Spinal cord (tissue), 10 donors: ENCODE measurements at regions not wholly inside any gene's neighbourhood (a gene's known extent, or its start where the extent isn't known, plus 50 kb on each side); places are given as distances from the start of the nearest gene placed in this dataset. TPM values are rescaled to one million over a fixed set of nuclear protein-coding genes. Genes with fewer than 3 reads are reported as not detected.

ENCODE experiments used
- DNase-seq, 6 donors: peaks; one replicate each; pipeline versions ENCODE4 v3.0.0 to v3.0.0-alpha.2; 2013 to 2015; ENCODE audit warnings: low spot score in 6 of 6, low read depth in 4 of 6
- H3K27ac ChIP-seq: one replicate; pipeline ENCODE4 v1.5.1; 2013; ENCODE audit warnings: low read depth, low read length, control low read depth
- H3K27me3 ChIP-seq: one replicate; pipeline ENCODE4 v1.6.1; 2013; ENCODE audit warnings: low read length; ENCODE audit not compliant: control insufficient read depth, insufficient read depth
- H3K36me3 ChIP-seq: one replicate; pipeline ENCODE4 v1.6.1; 2013; ENCODE audit warnings: low read length; ENCODE audit not compliant: control insufficient read depth, insufficient read depth
- H3K4me1 ChIP-seq: one replicate; pipeline ENCODE4 v1.6.1; 2013; ENCODE audit warnings: low read length; ENCODE audit not compliant: control insufficient read depth, insufficient read depth
- H3K4me3 ChIP-seq: one replicate; pipeline ENCODE4 v1.5.1; 2013; ENCODE audit warnings: low read depth, low read length, control low read depth
- H3K9me3 ChIP-seq: one replicate; pipeline ENCODE4 v1.6.1; 2013; ENCODE audit warnings: low read length; ENCODE audit not compliant: control insufficient read depth, insufficient read depth
- WGBS: methylation state at CpG from one replicate; pipeline ENCODE4 v1.1.5; 2013; ENCODE audit warnings: missing lambda C conversion rate; ENCODE audit not compliant: insufficient coverage; 5-methylcytosine and 5-hydroxymethylcytosine counted together
- small RNA-seq: library from RNA; depleted of rRNA; stranded (forward); fragments of <200 nt; gene quantifications from one replicate; pipeline ENCODE3, GENCODE V24; 2014; ENCODE audit warnings: low replicate concordance
- donor health status: healthy.

DNA sequence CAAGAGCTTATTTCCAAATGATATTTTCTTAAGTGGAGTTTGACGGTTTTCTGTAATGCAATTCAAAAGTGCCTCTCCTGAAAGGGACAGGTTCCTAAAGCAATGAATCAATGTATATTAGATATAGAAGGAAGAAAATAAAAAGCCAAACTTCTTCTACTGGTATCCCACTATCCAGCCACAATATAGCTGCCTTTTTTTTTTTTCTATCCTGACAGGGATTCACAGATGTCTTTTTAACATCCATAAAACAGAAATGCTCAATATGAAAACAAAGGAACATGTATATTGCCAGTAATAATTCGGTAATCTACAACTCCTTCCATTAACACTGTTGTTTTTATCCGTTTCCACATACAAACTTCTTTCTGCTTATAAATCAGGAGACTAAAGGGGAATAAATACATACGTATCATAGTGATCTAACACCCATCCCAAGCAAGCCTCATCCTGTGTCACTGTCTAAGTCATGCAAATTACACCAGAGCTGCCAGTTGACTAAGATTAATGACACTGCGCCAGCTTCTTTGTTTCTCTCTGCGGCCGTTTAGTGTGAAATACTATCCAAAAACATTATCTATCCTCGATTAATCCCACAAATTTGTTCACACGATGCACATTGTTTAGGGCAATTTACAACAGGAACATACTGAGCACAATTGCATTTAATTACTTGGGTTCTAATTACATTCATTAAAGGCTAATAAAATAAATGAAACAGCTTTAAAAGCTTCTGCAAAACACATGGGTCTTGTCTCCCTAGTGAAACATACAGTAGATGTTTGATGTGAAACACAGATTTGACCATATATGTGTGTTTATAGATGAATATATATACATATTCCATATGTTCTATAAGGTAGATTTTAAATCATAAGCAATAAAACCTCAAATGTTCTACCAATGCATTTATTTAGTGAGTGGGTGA, 51.9 kb upstream of the CDIN1 start:
- WGBS = 10% methylated on average over 2 of the region's 9 CpGs
- no peaks in the 10 kb centered on the region for H3K27me3 ChIP-seq
- H3K4me3 ChIP-seq = no peak overlapping the region
- no peak overlapping the region for H3K27ac ChIP-seq
- DNase-seq = peak in 5 of 6 donors; percentile 26 to 96 (median 39)
- no peaks in the 10 kb centered on the region for H3K9me3 ChIP-seq
- no peaks in the 10 kb centered on the region for H3K36me3 ChIP-seq
- no peaks in the 10 kb centered on the region for H3K4me1 ChIP-seq

DNA sequence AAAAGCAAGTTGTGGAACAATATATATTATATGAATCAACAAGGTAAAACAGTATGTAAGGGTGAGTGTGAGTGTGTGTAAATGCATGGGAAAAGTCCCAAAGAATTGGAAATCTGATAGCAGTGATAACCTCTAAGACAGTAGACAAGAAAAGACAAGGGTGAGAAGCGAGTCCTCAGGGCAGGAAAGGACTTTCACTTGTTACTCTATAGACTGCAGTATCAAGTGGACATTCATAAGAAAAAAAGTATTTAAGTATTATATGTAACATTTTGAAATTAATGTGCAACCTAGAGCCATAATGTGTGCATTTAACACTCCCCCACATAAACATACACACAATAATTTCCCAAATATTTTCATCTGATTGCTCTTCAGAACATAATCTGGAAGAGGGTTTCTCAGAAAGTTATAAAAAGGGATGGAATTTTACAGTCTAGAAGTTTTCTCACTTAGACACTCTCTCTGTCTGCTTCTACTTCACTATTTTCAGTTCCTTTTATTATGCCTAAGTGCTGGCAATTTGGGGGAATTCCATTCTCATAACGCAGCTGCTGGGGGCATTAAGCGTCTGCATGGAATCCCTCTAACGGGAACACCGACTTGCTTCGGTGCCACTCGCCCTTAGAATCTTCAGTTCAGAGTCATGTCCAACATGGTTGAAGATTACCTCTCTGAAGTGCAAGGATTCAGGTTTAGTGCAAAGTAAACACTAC, 50.0 kb upstream of the CDIN1 start:
- WGBS = 73% methylated on average over 2 of the region's 7 CpGs
- Histone ChIP-seq H3K4me1 (no peaks in the 10 kb centered on the region), H3K27me3 (no peaks in the 10 kb centered on the region), H3K4me3 (no peak overlapping the region), H3K27ac (no peak overlapping the region), H3K9me3 (no peaks in the 10 kb centered on the region), H3K36me3 (no peaks in the 10 kb centered on the region)
- peak in 1 of 6 donors; percentile 44 for DNase-seq

Small RNA genes in the stretch of these regions (small RNA-seq; reads per million reads assigned to genes)
- gene AC068867.1 (not detected), gene MIR4510 (not detected)
